PC-3 (cell line): ENCODE measurements at regions not wholly inside any gene's neighbourhood (a gene's known extent, or its start where the extent isn't known, plus 50 kb on each side); places are given as distances from the start of the nearest gene placed in this dataset.

ENCODE experiments used
- ATAC-seq: fragments of 200-7000 bp; cut with Tn5 transposase; 2 replicates; pipeline ENCODE4 v1.9.1; 2020; ENCODE audit warnings: mild to moderate bottlenecking, moderate library complexity
- BruUV-seq: library from RNA; stranded (reverse); fragments of 400-500 nt; replicated peaks from 2 replicates; lab custom pipeline; 2021; lab: Mats Ljungman, UMichigan
- CTCF ChIA-PET: fragments of 300-600 bp; sonication (Branson Sonifier 250); formaldehyde crosslinking; loops from one replicate; lab custom pipeline; 2022; ENCODE audit warnings: antibody characterized with exemption; lab: Charles Lee
- POLR2A ChIA-PET: fragments of 300-600 bp; sonication (Branson Sonifier 250); formaldehyde crosslinking; loops from one replicate; lab custom pipeline; 2022; ENCODE audit warnings: antibody characterized with exemption; ENCODE audit not compliant: unreplicated experiment; lab: Charles Lee
- DNase-seq: peaks from one replicate; pipeline ENCODE4 v3.0.0-alpha.2; 2015
- H2AFZ ChIP-seq: fragments of 300-600 bp; sonication (generic); 2 replicates; pipeline ENCODE4 v1.6.0; 2016; ENCODE audit warnings: antibody characterized with exemption, low read length
- H3F3A ChIP-seq: fragments of 300-600 bp; sonication (generic); one replicate; pipeline ENCODE4 v1.6.0; 2017; ENCODE audit warnings: antibody characterized with exemption, low read length, control low read depth, mild to moderate bottlenecking; ENCODE audit not compliant: unreplicated experiment
- H3K27ac ChIP-seq: fragments of 300-600 bp; sonication (generic); 2 replicates; pipeline ENCODE4 v1.5.1; 2016; ENCODE audit warnings: mild to moderate bottlenecking, low read length
- H3K27me3 ChIP-seq: fragments of 300-600 bp; sonication (generic); 2 replicates; pipeline ENCODE4 v1.6.1; 2016; ENCODE audit warnings: low read length, mixed read lengths
- H3K36me3 ChIP-seq: fragments of 300-600 bp; sonication (generic); 2 replicates; pipeline ENCODE4 v1.6.1; 2016; ENCODE audit warnings: low read depth, mixed run types, low read length, mixed read lengths
- H3K4me1 ChIP-seq: fragments of 300-600 bp; sonication (generic); 2 replicates; pipeline ENCODE4 v1.5.1; 2016; ENCODE audit warnings: low read length; ENCODE audit not compliant: insufficient read depth
- H3K4me2 ChIP-seq: fragments of 300-600 bp; sonication (generic); 2 replicates; pipeline ENCODE4 v1.6.0; 2016; ENCODE audit warnings: low read length
- H3K4me3 ChIP-seq: fragments of 300-600 bp; sonication (generic); 2 replicates; pipeline ENCODE4 v1.5.1; 2016; ENCODE audit warnings: mild to moderate bottlenecking, low read length, mixed read lengths
- H3K79me2 ChIP-seq: fragments of 300-600 bp; sonication (generic); 2 replicates; pipeline ENCODE4 v1.6.1; 2017; ENCODE audit warnings: low read length, mixed read lengths
- H3K9ac ChIP-seq: fragments of 300-600 bp; sonication (generic); 2 replicates; pipeline ENCODE4 v1.6.0; 2016; ENCODE audit warnings: mild to moderate bottlenecking, low read length
- H3K9me2 ChIP-seq: fragments of 300-600 bp; sonication (generic); replicated peaks from 2 replicates; pipeline ENCODE4 v1.6.1; 2016; ENCODE audit warnings: mixed run types, low read length, mixed read lengths
- H3K9me3 ChIP-seq: fragments of 300-600 bp; sonication (generic); 2 replicates; pipeline ENCODE4 v1.6.1; 2016; ENCODE audit warnings: low read length, mixed read lengths
- H4K20me1 ChIP-seq: fragments of 300-600 bp; sonication (generic); 2 replicates; pipeline ENCODE4 v1.6.1; 2016; ENCODE audit warnings: low read length, mixed read lengths
- CTCF ChIP-seq: fragments of 300-600 bp; sonication (generic); conservative IDR thresholded peaks from 2 replicates; pipeline ENCODE4 v1.5.1; 2017; ENCODE audit warnings: antibody characterized with exemption, low read depth, mild to moderate bottlenecking, low read length
- EZH2 ChIP-seq: fragments of 300-600 bp; sonication (generic); IDR thresholded peaks from one replicate; pipeline ENCODE4 v1.6.1; 2017; ENCODE audit warnings: antibody characterized with exemption, mild to moderate bottlenecking, low read length; ENCODE audit not compliant: unreplicated experiment
- EZH2phosphoT487 ChIP-seq: fragments of 300-600 bp; sonication (generic); IDR thresholded peaks from 2 replicates; pipeline ENCODE4 v1.6.1; 2018; ENCODE audit warnings: mild to moderate bottlenecking, antibody characterized with exemption, low read length, borderline replicate concordance
- intact Hi-C: fragments of 100-400 bp; cut with micrococcal nuclease; formaldehyde crosslinking; loops from 2 replicates; pipeline ENCODE4 v1.9.0; 2023

GRCh38 chr5:104739905-104740304 lies 1177.3 kb upstream of the NUDT12 start:
- Histone ChIP-seq H3K36me3 (no peaks in the 10 kb centered on the region), H3K4me1 (no peaks in the 10 kb centered on the region), H3K79me2 (no peaks in the 10 kb centered on the region), H3K4me3 (no peak overlapping the region), H3K4me2 (no peak overlapping the region), H3K9me2 (no peaks in the 10 kb centered on the region), H3K9me3 (no peaks in the 10 kb centered on the region), H3K27ac (no peak overlapping the region), H3F3A (no peaks in the 10 kb centered on the region), H4K20me1 (no peaks in the 10 kb centered on the region), H2AFZ (no peak overlapping the region), H3K27me3 (no peaks in the 10 kb centered on the region), H3K9ac (no peak overlapping the region)
- intact Hi-C loops, result no loop called here
- no peak for DNase-seq
- ATAC-seq, result no peak
- TF ChIP-seq EZH2, result no peak
- no peak for TF ChIP-seq EZH2phosphoT487
- no peak for TF ChIP-seq CTCF
- ChIA-PET POLR2A (no interaction called here), CTCF (no interaction called here)
- BruUV-seq, result no TSS peak

DNA sequence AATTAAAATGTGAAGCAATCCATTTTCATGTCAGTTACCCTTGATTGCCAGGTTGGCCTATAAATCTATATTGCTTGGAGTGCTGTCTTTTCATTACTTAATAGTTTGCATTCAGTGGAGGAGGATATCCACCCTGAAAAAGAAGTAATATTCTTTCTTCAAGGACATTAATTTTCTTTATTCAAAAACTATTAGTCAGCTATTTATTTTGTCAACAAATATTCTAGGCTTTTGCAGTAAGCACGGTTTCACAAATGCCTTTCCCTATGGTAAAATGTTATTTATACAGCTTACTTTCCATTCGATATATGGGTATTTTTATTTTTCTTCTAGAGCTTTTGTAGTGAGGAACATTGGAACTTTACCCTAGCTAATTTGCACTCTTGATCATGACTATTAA lies 1176.9 kb upstream of the NUDT12 start:
- no peak for DNase-seq
- Histone ChIP-seq H4K20me1 (no peaks in the 10 kb centered on the region), H3K9ac (no peak overlapping the region), H3K36me3 (no peaks in the 10 kb centered on the region), H3K4me1 (no peaks in the 10 kb centered on the region), H3F3A (no peaks in the 10 kb centered on the region), H2AFZ (no peak overlapping the region), H3K27ac (no peak overlapping the region), H3K79me2 (no peaks in the 10 kb centered on the region), H3K9me3 (no peaks in the 10 kb centered on the region), H3K9me2 (no peaks in the 10 kb centered on the region), H3K27me3 (no peaks in the 10 kb centered on the region), H3K4me2 (no peak overlapping the region), H3K4me3 (no peak overlapping the region)
- intact Hi-C loops, result no loop called here
- POLR2A ChIA-PET, result no interaction called here
- CTCF ChIA-PET, result no interaction called here
- no TSS peak for BruUV-seq
- no peak for ATAC-seq
- TF ChIP-seq EZH2 (no peak), CTCF (no peak), EZH2phosphoT487 (no peak)

- TF ChIP-seq EZH2phosphoT487, result no peak
- TF ChIP-seq EZH2, result no peak
- TF ChIP-seq CTCF, result no peak
These were observed 1173.5 kb upstream of the NUDT12 start for GRCh38 chr5:104736073-104736472.

More at GRCh38 chr5:104736073-104736472, 1173.5 kb upstream of the NUDT12 start:
- ATAC-seq (no peak), DNase-seq (no peak)
- Histone ChIP-seq H3K9me3 (no peaks in the 10 kb centered on the region), H4K20me1 (no peaks in the 10 kb centered on the region), H3K9me2 (no peaks in the 10 kb centered on the region), H3K27me3 (no peaks in the 10 kb centered on the region), H3K9ac (no peak overlapping the region), H3K36me3 (no peaks in the 10 kb centered on the region), H3K4me1 (peaks cover 8% of the 10 kb centered on the region; the same call in 1 of the 2 replicates), H2AFZ (no peak overlapping the region), H3K27ac (no peak overlapping the region), H3K79me2 (no peaks in the 10 kb centered on the region), H3K4me3 (no peak overlapping the region), H3K4me2 (no peak overlapping the region), H3F3A (peaks cover 4% of the 10 kb centered on the region)
- ChIA-PET CTCF (no interaction called here), POLR2A (no interaction called here)
- intact Hi-C loops, result no loop called here
- BruUV-seq, result no TSS peak
